Fibroblast of lung (primary cell): ENCODE measurements at regions not wholly inside any gene's neighbourhood (a gene's known extent, or its start where the extent isn't known, plus 50 kb on each side); places are given as distances from the start of the nearest gene placed in this dataset.
A peak's percentile ranks its signal among the peaks of the same experiment; 100 is the strongest.

Experiments
- DNase-seq, 2 donors: peaks; one replicate each; pipeline versions ENCODE4 v3.0.0 to v3.0.0-alpha.2; 2010; ENCODE audit warnings: low read depth in 2 of 2
- H2AFZ ChIP-seq: 2 replicates; pipeline ENCODE4 v1.5.1; 2012; ENCODE audit warnings: low read length, control low read depth, inconsistent platforms
- H3K27ac ChIP-seq: 2 replicates; pipeline ENCODE4 v1.5.1; 2011; ENCODE audit warnings: low read length, control low read depth; ENCODE audit not compliant: insufficient read depth
- H3K27me3 ChIP-seq: 2 replicates; pipeline ENCODE4 v1.5.1; 2011; ENCODE audit warnings: mild to moderate bottlenecking, low read length; ENCODE audit not compliant: control insufficient read depth, insufficient read depth
- H3K36me3 ChIP-seq: 2 replicates; pipeline ENCODE4 v1.5.1; 2011; ENCODE audit warnings: low read length; ENCODE audit not compliant: control insufficient read depth, insufficient read depth
- H3K4me1 ChIP-seq: 2 replicates; pipeline ENCODE4 v1.5.1; 2011; ENCODE audit warnings: low read length; ENCODE audit not compliant: control insufficient read depth, insufficient read depth; ENCODE audit errors: extremely low read depth
- H3K4me2 ChIP-seq: 2 replicates; pipeline ENCODE4 v1.5.1; 2011; ENCODE audit warnings: low read length, control low read depth; ENCODE audit not compliant: insufficient read depth; ENCODE audit errors: extremely low read depth
- H3K4me3 ChIP-seq, 4 experiments: fragments of 200-600 bp in 1 of 4; sonication (generic) in 1 of 4; replicated peaks in 1 of 4; 2 replicates each; pipeline ENCODE4 v1.5.1; 2011 to 2016; ENCODE audit warnings: low read length in 4 of 4, low read depth in 3 of 4, mild to moderate bottlenecking in 3 of 4, control low read depth in 2 of 4, inconsistent platforms in 1 of 4, mixed read lengths in 1 of 4; ENCODE audit not compliant: insufficient read depth in 1 of 4; ENCODE audit errors: control extremely low read depth in 1 of 4
- H3K79me2 ChIP-seq: 2 replicates; pipeline ENCODE4 v1.5.1; 2012; ENCODE audit warnings: mild to moderate bottlenecking, low read length, inconsistent platforms; ENCODE audit not compliant: control insufficient read depth, insufficient read depth
- H3K9ac ChIP-seq: 2 replicates; pipeline ENCODE4 v1.5.1; 2011; ENCODE audit warnings: mild to moderate bottlenecking, low read length, control low read depth; ENCODE audit not compliant: insufficient read depth
- H3K9me3 ChIP-seq: 2 replicates; pipeline ENCODE4 v1.5.1; 2012; ENCODE audit warnings: low read depth, low read length; ENCODE audit not compliant: control insufficient read depth, insufficient read depth
- H4K20me1 ChIP-seq: 2 replicates; pipeline ENCODE4 v1.5.1; 2011; ENCODE audit warnings: low read length; ENCODE audit not compliant: control insufficient read depth, insufficient read depth; ENCODE audit errors: extremely low read depth
- EZH2 ChIP-seq: IDR thresholded peaks from 2 replicates; pipeline ENCODE4 v1.5.1; 2012; ENCODE audit warnings: low read length, control low read depth, mild to moderate bottlenecking; ENCODE audit errors: missing control alignments
- TF ChIP-seq, protein P1 (sequence below), 2 donors: IDR thresholded peaks in 1 of 2; conservative IDR thresholded peaks in 1 of 2; 1 replicate in 1 of 2; 2 replicates in 1 of 2; pipeline ENCODE4 v1.5.1; 2011 to 2012; ENCODE audit warnings: low read length in 2 of 2, control low read depth in 1 of 2, inconsistent platforms in 1 of 2, low read depth in 1 of 2, mild to moderate bottlenecking in 1 of 2

DNA sequence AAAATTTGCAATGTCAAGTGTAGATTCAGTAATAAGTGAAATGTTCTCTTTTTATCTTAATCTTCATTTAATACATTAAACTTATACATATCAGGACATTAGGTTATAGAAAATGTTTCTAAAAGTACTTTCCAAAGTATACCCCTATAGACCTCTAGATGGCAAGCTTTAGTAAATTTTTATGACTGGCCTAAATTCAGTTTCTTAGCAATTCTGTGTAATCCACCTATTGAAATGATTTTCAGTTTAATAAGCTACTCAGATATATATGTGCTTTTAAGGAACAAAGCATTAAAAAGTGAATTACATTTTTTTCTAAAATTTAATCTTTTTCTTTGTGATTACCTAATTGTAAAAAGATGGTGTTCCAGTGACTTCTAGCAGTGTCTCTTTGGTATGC is 342.2 kb downstream of the GBE1 start:
- TF ChIP-seq, protein P1, sequence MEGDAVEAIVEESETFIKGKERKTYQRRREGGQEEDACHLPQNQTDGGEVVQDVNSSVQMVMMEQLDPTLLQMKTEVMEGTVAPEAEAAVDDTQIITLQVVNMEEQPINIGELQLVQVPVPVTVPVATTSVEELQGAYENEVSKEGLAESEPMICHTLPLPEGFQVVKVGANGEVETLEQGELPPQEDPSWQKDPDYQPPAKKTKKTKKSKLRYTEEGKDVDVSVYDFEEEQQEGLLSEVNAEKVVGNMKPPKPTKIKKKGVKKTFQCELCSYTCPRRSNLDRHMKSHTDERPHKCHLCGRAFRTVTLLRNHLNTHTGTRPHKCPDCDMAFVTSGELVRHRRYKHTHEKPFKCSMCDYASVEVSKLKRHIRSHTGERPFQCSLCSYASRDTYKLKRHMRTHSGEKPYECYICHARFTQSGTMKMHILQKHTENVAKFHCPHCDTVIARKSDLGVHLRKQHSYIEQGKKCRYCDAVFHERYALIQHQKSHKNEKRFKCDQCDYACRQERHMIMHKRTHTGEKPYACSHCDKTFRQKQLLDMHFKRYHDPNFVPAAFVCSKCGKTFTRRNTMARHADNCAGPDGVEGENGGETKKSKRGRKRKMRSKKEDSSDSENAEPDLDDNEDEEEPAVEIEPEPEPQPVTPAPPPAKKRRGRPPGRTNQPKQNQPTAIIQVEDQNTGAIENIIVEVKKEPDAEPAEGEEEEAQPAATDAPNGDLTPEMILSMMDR (conservative IDR thresholded peaks at IDR 0.05 in 1 of 2, IDR thresholded peaks at IDR 0.05 in 1 of 2; ENCODE audit: low read depth in 1 of 2, low read length in 2 of 2), result peak in 1 of 2 donors; percentile 48
- TF ChIP-seq EZH2, result no peak
- Histone ChIP-seq H3K27ac (no peak overlapping the region), H2AFZ (no peak overlapping the region), H4K20me1 (peaks cover 1% of the 10 kb centered on the region), H3K4me2 (no peak overlapping the region), H3K9me3 (no peaks in the 10 kb centered on the region), H3K9ac (no peak overlapping the region), H3K36me3 (no peaks in the 10 kb centered on the region), H3K4me1 (no peaks in the 10 kb centered on the region), H3K4me3 (no peak overlapping the region), H3K79me2 (no peaks in the 10 kb centered on the region), H3K27me3 (no peaks in the 10 kb centered on the region)
- peak in 1 of 2 donors; percentile 46 for DNase-seq

DNA sequence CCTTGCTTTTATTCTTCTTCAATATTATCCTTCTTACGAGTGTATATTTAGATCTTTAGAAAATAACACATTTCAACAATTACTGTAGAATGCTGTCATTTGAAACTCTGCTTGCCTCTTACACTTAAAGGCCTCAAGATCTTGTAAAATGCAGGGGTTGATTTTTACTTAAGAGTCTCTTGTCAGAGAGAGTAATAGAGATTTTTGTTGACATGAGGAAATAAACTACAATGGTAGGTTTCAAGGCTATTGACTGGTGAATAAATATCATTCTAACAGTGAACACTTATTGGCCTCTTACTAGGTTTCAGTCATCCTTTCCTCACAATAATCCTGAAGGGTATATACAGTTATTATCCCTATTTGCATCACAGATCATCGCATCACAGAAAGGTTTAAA is 344.6 kb downstream of the GBE1 start:
- peaks cover under 1% of the 10 kb centered on the region for H4K20me1 ChIP-seq
- H3K36me3 ChIP-seq, result no peaks in the 10 kb centered on the region
- no peak overlapping the region for H3K27ac ChIP-seq
- no peak overlapping the region for H3K9ac ChIP-seq
- H3K79me2 ChIP-seq, result no peaks in the 10 kb centered on the region
- H2AFZ ChIP-seq, result no peak overlapping the region
- TF ChIP-seq, protein P1 (conservative IDR thresholded peaks at IDR 0.05 in 1 of 2, IDR thresholded peaks at IDR 0.05 in 1 of 2; ENCODE audit: low read depth in 1 of 2, low read length in 2 of 2), result no peak
- TF ChIP-seq EZH2, result no peak
- H3K4me1 ChIP-seq, result no peaks in the 10 kb centered on the region
- no peaks in the 10 kb centered on the region for H3K9me3 ChIP-seq
- H3K4me3 ChIP-seq, result no peak overlapping the region
- no peak overlapping the region for H3K4me2 ChIP-seq
- H3K27me3 ChIP-seq, result no peaks in the 10 kb centered on the region
- no peak for DNase-seq

DNA sequence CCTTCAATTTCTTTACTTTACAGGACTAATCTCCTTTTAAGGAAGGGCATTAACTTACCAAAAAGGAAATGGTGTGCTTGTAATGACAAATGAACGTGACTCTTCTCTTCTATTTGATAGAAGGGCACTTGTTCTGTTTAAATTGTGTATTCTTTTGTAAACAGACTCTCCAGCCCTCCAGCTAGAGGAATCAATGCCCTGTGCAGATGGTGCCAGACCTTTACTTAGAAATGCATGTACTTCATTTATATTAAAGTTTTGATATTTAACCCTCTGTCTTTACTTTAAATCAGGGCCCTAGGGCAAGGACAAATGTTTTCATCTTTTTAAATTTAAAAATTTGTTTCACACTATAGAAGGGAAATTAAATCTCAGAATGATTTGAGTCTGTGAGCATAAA is 355.1 kb downstream of the GBE1 start:
- H3K9ac ChIP-seq, result no peak overlapping the region
- no peaks in the 10 kb centered on the region for H3K9me3 ChIP-seq
- H4K20me1 ChIP-seq, result no peaks in the 10 kb centered on the region
- H2AFZ ChIP-seq, result no peak overlapping the region
- H3K36me3 ChIP-seq, result no peaks in the 10 kb centered on the region
- H3K27me3 ChIP-seq, result no peaks in the 10 kb centered on the region
- no peak overlapping the region for H3K4me2 ChIP-seq
- DNase-seq, result no peak
- H3K4me1 ChIP-seq, result no peaks in the 10 kb centered on the region
- H3K79me2 ChIP-seq, result no peaks in the 10 kb centered on the region
- no peak overlapping the region for H3K27ac ChIP-seq
- no peak overlapping the region for H3K4me3 ChIP-seq
- TF ChIP-seq, protein P1 (conservative IDR thresholded peaks at IDR 0.05 in 1 of 2, IDR thresholded peaks at IDR 0.05 in 1 of 2; ENCODE audit: low read depth in 1 of 2, low read length in 2 of 2), result no peak
- no peak for TF ChIP-seq EZH2
